GM12892 (cell line): ENCODE measurements at regions not wholly inside any gene's neighbourhood (a gene's known extent, or its start where the extent isn't known, plus 50 kb on each side); places are given as distances from the start of the nearest gene placed in this dataset.
"Not testable (repeated sequence)": the region's sequence is repeated elsewhere in the genome, so short reads cannot be mapped to it uniquely, and the experiment has no call there.

Experiments
- DNase-seq: peaks from one replicate; pipeline ENCODE4 v3.0.0; 2011; ENCODE audit not compliant: insufficient read length
- FAIRE-seq: peaks from 2 replicates; lab custom pipeline; 2011; peaks lifted over from hg19 to GRCh38; lab: Jason Lieb, UNC
- POLR2A ChIP-seq: IDR thresholded peaks from 2 replicates; pipeline ENCODE4 v1.6.1; 2011; ENCODE audit warnings: low read depth, low read length, control low read depth
- POLR2AphosphoS5 ChIP-seq: IDR thresholded peaks from 2 replicates; pipeline ENCODE4 v1.6.1; 2011; ENCODE audit warnings: low read depth, low read length, control low read depth
- TAF1 ChIP-seq: IDR thresholded peaks from 2 replicates; pipeline ENCODE4 v1.6.1; 2011; ENCODE audit warnings: low read depth, mild to moderate bottlenecking, control low read depth, low read length, borderline replicate concordance

DNA sequence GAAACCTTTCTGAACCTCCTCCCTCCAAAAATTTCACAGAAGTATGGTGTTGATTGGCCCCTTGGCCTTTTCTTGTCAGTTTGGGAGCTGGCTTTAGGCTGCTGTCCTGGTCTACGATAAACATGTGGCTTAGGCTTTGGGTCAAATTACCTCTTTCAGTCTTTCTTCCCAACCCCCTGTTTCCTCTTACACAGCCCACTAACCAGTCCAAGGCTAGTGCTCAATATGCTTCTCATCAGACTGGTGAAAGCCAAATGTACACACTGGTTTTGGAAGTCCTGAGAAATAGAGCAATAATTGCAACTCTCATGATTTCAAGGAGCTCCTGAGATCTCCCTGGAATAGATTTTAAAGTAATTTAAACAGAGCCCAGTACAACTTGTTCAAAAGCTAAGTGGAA is 933.7 kb upstream of the GJE1 start:
- TF ChIP-seq TAF1 (no peak), POLR2AphosphoS5 (no peak), POLR2A (no peak)
- DNase-seq (no peak), FAIRE-seq (no peak)

DNA sequence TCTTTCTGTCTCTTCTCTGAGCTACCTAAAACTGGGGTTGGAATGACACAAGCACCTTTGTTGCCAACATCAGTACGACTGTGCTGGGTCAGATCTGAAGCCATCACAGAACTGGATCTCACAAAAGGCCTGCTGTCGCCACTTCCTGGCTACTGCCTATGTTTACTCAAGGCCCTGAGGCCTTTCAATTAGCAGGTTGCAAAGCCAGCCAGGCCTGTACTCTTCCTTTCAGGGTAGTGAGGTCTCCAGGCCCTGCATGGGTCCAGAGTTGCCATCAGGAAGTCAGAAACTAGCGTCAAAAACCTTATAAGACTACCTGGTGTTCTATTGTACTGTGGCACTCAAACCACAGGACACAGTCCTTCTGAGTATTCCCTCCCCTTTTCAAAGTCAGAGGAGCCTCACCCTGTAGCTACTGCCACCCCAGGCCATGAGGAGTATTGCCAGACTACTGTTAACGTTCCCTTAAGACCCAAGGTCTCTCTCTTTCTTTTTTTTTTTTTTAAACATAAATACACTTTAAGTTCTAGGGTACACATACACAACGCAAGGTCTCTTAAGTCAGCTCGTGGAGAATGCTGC is 937.4 kb upstream of the GJE1 start:
- TF ChIP-seq POLR2A (no peak), POLR2AphosphoS5 (no peak), TAF1 (no peak)
- no peak for FAIRE-seq
- DNase-seq = no peak

DNA sequence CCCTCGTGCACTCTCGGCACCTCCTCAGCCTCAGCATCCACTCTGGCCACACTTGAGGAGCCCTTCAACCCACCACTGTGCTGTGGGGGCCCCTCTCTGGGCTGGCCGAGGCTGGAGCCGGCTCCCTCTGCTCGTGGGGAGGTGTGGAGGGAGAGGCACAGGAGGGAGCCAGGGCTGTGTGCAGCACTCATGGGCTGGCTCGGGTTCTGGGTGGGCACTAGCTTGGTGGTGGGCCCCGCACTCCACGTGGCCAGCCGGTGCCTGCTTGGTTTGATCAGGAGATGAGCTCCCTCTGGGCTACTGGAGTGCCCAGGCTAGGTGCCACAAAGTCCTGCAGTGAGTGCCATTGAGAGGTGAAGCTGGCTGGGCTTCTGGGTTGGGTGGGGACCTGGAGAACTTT is 949.4 kb upstream of the GJE1 start:
- DNase-seq = no peak
- no peak for FAIRE-seq
- TF ChIP-seq POLR2AphosphoS5 (no peak), POLR2A (no peak), TAF1 (no peak)

DNA sequence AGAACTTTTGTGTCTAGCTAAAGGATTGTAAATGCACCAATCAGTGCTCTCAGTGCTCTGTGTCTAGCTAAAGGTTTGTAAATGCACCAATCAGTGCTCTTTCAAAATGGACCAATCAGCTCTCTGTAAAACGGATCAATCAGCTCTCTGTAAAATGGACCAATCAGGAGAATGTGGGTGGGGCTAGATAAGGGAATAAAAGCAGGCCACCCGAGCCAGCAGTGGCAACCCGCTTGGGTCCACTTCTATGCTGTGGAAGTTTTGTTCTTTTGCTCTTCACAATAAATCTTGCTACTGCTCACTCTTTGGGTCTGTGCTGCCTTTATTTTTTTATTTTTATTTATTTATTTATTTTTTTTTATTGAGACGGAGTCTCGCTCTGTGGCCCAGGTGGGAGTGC is 957.3 kb upstream of the GJE1 start:
- not testable (repeated sequence) for FAIRE-seq, DNase-seq

DNA sequence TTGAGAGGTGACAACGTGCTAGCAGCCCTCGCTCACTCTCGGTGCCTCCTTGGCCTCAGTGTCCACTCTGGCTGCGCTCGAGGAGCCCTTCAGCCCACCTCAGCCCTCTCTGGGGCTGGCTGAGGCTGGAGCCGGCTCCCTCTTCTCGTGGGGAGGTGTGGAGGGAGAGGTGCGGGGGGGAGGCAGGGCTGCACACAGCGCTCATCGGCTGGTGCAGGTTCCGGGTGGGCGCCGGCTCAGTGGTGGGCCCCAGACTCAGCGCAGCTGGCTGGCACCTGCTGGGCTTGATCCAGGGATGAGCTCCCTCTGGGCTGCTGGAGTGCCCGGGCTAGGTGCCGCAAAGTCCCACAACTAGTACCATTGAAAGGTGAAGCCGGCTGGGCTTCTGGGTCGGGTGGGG is 957.8 kb upstream of the GJE1 start:
- no peak for TF ChIP-seq POLR2A
- TF ChIP-seq POLR2AphosphoS5 = no peak
- no peak for TF ChIP-seq TAF1
- FAIRE-seq = no peak

DNA sequence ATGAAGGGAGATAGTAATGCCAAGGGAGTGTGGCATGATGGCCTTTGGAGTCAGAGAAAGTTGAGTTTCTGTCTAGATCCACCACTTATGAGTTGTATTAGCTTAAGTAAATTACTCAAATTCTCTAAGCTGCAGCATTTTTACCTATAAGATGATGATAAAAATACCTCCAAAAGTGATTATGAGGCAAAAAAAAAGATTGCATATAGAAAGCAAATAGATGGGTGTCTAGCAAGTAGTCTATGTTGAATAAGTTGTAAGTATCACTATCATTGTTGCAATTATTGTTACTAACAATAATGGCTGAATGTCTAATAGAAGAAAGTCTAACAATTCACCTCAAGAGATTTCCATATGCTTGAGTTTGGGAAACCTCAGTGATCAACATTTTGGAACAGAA is 959.2 kb upstream of the GJE1 start:
- FAIRE-seq = no peak
- no peak for TF ChIP-seq POLR2AphosphoS5
- TF ChIP-seq TAF1 = no peak
- no peak for TF ChIP-seq POLR2A
- no peak for DNase-seq

More for the DNA sequence above, 957.8 kb upstream of the GJE1 start:
- no peak for DNase-seq

DNA sequence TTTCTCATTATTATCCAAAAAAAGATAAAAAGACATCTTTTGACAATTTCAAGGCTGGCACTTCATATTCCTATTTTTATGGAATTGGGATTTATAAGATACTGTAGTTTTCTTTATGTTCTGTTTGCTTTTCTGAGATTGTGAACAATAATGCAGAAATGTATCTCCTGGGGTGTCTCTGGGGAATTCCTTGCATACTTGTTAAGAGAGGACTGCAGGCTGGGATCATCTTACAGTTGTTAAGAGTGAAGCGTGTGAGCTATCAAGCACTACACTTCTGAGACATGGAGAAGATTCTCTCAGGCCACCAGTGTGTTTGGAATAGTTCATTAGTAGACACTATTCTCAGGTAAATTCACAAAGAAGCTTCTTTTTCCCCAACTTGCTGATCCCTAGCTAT is 963.3 kb upstream of the GJE1 start:
- FAIRE-seq (no peak), DNase-seq (no peak)
- TF ChIP-seq POLR2AphosphoS5 = no peak

DNA sequence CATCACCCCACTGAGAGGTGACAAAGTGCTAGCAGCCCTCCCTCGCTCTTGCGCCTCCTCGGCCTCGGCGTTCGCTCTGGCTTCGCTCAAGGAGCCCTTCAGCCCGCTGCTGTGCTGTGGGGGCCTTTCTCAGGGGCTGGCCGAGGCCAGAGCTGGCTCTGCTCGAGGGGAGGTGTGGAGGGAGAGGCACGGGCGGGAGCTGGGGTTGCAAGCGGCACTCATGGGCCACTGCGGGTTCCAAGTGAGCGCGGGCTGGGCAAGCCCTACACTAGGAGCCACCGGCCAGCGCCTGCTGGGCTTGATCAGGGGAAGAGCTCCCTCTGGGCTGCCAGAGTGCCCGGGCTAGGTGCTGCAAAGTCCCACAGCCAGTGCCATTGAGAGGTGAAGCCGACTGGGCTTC is 964.8 kb upstream of the GJE1 start:
- TF ChIP-seq POLR2AphosphoS5 (no peak), TAF1 (no peak), POLR2A (no peak)
- no peak for DNase-seq
- FAIRE-seq = no peak

DNA sequence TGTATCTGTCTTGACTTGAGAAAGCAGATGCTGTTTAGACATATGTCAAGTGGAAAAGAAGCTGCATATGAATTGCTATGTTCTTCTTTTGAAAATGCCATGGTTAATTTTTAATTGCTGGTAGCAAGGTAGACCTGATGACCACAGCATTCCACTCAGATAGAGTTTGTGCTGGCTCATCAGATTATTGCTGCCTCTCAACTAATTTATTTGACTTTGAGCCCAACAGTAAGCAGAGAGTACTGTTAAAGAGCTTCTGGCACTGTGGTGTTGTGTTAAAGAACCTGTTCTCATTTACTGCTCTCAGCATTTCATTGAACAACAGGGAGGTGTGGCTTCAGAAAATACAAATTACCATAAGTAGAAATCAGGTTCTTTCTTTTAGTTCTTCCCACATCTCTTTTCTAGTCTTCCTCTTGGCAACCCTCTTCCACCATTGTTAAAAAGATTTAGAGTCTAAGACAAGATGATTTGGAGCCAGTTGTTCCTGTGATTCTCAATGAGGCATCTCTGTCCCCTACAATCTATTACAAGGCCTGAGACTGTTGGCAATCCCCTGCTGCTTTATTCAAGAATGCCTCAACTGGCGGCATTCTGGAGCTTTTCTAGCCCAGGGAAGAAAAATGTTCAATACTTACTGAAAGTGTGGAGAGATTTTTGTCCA is 967.6 kb upstream of the GJE1 start:
- no peak for DNase-seq
- TF ChIP-seq TAF1 (no peak), POLR2A (no peak), POLR2AphosphoS5 (no peak)
- no peak for FAIRE-seq

DNA sequence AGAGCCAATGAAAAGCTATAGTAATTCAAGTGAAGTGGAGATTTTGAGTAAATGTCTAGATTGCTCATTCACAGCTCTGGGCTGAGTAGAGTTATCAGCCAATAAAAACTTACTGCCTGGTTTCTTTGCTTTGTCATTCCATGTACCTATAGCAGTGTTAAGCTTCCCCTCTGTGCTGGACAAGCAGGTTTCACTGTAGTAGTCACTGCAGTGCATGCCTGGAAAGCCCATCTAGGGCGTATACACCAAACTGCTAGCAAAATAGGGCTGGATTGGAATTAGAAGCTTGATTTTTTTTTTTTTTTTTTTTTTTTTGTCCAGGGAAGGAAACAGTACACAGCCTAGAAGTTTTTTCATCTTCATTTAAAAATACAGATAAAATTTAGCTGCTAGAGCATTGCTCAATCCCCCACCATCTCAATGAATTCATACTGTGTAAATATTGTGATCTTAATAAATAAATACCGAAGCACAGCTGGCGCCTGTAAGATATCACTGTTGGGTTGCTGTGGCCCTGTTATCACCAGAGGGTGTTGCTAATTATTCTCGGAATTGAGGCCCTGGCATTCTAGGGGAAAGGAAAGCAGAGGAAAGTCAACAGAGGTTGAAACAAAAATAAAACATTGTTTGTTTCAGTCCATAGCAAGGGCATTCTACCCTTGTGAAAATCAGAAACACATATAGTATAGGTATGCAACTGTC is 968.5 kb upstream of the GJE1 start:
- FAIRE-seq (no peak), DNase-seq (no peak)
- no peak for TF ChIP-seq TAF1
- TF ChIP-seq POLR2A = no peak
- no peak for TF ChIP-seq POLR2AphosphoS5

DNA sequence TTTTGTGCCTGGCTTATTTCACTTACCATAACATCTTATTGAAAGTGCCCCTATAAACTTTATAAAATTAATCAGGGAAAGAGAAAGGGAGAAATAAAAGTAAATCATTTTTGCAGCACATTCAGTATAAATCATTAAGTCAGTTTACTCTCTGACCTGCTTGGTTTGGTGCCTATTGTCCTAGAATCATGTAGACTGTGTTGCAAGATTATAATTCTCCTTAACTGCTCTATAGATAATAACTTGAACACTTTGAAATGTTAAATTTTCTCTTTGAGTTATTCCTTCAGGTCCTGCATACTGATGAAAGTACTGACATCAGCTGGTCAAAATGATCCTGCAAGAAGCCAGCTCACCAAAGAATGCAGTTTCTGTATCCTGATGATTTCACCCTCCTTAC is 969.6 kb upstream of the GJE1 start:
- TF ChIP-seq TAF1 (no peak), POLR2A (no peak), POLR2AphosphoS5 (no peak)
- no peak for FAIRE-seq
- no peak for DNase-seq

DNA sequence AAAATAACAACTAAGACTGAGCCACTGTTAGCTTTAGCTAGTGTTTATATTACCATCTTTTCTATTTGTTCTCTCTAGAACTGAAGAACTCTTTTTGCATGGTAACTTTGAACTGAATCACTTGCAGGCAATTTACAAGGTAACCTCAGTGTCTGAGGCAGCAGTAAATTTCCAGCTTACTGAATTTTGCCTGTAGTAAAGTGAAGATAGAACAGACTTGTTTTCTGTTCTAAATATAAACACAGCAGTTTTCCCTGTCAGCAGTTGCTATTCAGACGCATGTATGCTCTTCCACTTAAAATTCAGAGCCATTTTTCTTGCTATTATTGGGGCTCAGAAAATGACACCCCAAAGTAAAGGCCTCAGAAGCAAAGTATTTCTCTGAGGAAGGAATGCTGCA is 974.0 kb upstream of the GJE1 start:
- TF ChIP-seq POLR2AphosphoS5 (no peak), POLR2A (no peak), TAF1 (no peak)
- DNase-seq (no peak), FAIRE-seq (no peak)
